ENCODE measurements at regions not wholly inside any gene's neighbourhood (a gene's known extent, or its start where the extent isn't known, plus 50 kb on each side); places are given as distances from the start of the nearest gene placed in this dataset.

DNA sequence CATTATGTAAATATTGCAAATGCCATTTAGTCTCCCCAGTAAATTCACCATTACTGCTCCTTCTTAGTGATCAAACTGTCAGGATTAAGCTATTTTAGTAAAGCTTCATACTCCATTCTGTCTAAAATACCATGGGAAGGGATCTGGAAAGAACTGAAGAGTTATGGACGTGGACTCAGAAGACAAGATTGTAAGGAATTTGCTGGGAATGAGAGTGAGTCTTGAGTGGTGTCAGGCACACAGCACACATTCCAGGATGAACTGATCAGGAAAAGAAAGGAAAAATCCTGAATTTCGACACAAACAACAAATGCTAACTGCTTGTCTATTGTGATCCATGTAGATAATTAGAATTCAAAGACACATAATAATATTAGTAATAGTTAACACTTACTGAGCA, 311.0 kb downstream of the CENPC start:
- no peak for DNase-seq (ENCODE audit: low read depth, low spot score)

DNA sequence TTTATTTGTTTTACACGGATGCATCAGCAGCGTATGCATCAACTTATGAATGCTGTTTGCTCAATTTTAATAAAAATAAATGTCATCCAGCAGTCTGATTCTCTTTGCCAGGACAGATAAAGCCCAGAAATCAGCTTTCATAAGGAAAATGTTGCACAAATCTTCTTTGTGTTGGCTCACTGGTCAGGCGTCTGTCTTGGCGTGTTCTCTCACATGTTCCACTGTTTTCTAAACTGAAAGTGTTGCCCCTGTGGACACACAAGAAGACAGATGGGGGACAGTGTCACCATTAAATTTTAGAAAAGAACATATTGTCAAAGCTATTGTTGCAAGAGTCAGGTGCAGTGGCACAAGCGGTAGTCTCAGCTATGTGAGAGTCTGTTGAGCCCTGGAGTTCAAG, 316.2 kb downstream of the CENPC start:
- DNase-seq (ENCODE audit: low read depth, low spot score) = no peak

DNA sequence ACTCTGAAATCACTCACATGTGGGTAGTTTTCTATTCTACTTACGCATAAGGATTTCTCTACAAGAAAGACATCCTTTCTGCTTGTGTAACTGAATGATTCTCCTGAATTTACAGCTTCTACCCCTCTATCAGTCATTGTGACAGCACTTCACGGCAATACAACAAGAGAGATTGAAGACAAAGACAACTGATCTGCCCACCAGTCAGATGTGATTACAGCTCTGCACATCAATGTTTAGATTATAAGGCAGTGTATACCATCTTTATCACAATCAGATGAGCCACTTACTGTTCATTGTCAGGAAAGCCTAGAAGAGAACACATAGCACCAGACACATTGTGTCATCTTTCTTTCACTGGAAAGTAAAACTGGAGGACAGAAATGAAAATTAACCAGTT, 324.4 kb downstream of the CENPC start:
- DNase-seq (ENCODE audit: low read depth, low spot score) = no peak

DNA sequence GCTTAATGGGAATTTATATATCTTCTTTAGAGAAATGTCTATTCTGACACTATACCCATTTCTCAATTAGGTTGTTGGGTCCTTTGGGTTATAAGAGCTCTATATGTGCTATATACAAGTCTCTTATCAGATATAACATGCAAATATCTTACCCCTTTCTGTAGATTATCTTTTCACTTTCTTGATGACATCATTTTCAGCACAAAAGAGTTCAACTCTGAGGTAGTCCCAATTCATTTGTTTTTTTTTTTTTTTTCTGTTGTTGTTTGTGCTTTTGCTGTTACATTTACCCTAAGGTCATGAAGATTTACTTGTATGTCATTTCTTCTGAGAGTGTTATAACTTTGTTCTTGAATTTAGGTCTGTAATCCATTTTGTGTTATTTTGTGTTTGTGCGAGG, 326.4 kb downstream of the CENPC start:
- DNase-seq (ENCODE audit: low read depth, low spot score) = no peak

DNA sequence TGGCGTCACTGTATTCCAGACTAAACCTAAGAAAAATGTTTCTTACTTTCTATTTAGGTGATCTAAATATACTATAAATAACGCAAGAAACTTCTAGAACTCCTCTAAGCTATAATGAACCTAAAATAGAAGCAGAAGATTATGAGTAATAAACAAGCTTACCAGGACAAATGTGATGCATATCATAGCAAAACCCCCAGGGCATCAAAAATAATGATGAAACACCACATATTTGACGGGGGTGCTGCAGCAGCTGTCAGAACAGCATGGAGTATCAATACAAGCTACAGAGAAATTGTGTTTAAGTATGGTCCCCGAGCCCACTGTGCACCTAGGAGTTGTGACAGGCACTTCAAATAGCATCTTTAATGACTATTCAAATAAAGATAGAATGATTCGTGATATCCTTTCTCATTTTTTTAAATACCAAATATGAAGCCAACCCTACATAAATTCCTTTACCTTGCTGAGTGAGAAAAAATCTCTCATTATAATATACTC, 337.3 kb downstream of the CENPC start:
- DNase-seq (ENCODE audit: low read depth, low spot score) = no peak

DNA sequence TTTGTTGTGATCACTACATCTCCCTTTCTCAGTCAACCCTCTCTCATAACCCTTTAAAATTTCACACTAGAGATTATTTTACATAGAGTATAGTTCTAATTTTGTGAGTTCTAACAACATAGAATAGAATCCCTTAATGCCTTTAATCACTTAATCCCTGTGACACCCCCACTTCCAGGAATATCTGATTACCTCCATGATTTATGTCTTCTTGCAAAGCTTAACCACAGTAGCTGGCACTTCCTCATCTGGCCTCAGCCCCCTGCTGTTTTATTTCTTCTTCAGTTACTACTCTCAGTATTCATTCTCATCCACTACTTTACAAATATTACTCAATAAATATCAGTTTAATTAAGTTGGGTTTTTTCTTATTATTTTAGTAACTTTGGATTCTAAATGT, 340.9 kb downstream of the CENPC start:
- no peak for DNase-seq (ENCODE audit: low read depth, low spot score)

DNA sequence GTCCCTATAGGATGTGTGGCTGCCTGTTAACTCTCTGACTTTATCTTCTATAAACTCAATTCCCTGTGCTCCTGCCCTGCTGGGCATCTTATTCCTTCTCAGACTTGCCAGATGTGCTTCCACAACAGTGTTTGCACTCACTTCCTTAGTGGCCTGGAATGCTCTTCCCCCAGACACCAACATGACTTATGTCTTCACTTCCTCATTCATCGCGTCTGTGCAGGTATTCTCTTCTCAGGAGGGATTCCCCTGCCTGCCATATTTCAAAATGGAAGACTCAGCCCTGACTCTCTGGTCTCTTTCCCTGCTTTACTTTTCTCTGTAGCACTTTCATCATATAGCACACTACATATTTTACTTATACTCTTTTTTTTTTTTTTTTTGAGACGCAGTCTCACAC, 344.0 kb downstream of the CENPC start:
- DNase-seq (ENCODE audit: low read depth, low spot score) = no peak

DNA sequence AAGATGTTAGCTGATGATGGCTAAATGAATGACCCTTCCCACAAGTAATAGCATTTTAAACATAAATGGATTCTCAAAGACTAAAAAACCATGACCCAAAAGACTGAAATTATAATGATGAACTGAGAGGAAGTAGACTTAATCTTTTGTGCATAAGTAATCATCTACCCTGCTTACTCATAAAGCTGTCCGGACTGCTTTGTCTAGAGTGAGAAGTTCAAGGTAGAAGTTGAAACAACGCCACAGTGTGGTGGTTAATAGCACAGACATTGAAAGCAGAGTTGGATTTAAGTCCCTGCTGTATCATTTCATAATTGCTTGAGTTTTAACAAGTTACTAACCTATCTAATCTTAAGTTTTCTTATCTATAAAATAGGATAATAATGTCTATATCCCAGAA, 346.6 kb downstream of the CENPC start:
- DNase-seq (ENCODE audit: low read depth, low spot score) = no peak

DNA sequence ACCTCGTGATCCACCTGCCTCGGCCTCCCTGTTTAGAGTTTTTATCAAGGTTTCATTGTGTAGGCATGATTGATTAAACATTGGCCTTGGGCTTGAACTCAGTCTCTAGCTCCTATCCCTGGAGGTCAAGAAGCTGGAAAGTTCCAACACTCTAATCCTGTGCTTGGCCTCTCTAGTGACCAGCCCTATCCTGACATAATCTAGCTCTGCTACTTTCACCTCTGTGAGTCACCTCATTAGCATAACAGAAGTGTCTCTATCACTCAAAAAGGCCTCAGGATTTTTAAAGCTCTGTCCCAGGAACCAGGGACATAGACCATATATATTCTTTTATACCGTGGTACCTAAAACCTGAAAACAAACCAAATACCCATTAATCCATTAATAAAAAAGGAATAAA, 377.5 kb downstream of the CENPC start:
- no peak for DNase-seq (ENCODE audit: low read depth, low spot score)

DNA sequence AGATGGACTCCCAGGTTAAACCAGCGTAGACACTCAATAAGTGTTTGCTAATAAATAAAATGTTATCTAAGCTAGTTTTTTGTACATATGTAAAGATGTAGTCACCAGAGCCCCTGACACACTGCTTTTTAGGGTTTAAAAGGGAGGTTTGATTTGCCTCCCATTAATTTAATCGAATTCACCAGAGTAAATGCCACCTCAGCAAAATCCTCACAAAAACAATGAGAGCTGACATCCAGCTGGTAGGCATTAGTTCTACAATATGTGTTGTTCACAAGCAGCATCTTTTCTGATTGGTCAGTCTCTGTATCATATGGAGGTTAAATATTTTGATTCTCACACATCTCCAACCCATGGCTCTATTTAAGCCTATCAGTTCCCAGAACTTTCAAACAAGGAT, 382.6 kb downstream of the CENPC start:
- DNase-seq (ENCODE audit: low read depth, low spot score) = no peak

DNA sequence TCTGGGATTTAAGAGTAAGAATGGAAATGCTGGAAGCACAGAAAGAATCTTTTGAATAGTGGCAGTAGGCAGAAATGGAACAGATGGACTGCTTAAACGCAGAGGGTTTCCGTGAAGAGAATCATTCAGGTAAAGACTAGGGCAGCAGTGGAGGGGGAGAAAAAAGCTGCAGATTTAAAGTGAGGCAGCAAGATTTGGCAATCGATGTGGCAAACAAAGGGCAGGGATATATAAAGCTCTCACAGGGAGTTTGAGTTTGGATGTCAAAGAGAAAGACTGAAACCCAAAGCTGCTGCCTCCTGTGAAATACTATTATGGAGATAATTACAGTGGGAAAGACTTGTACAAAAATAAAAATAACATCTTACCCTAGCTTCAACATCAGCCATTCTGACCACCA, 384.0 kb downstream of the CENPC start:
- no peak for DNase-seq (ENCODE audit: low read depth, low spot score)

DNA sequence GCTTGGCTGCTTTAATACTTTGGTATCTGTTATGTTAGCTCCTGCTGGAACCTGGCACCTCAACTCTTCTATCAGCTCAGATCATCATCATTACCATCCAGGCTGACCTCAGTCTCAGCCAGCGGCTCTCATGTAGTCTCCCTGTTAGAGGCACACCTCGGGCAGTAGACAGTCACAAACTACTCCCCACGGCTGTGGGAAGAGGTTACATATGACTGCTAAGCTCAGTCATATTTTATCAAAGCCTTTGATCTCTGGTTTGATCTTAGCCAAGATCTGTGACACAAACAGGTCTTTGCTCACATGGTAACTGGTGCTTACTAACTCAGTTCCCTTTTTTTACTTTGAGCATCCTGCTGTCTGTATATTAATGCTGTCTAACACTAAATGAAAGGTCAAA, 384.9 kb downstream of the CENPC start:
- no peak for DNase-seq (ENCODE audit: low read depth, low spot score)

DNA sequence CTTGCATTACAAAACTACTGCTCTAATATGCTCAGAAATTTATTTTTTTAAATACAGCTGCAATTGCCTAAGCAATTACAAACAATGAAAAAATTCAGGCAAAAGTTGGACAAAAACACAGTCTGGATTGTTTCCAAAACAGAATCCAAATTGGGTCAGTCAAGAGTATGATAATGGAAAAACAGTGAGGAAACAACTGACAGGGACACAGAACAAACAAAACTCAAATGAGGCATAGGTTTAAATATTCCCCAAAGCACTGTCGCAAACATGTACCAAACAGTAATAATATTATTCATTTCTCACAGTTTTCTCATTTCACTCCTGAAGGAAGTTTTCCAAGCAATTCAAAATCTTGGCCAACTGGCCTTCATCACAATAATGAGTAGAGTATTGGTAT, 386.6 kb downstream of the CENPC start:
- no peak for DNase-seq (ENCODE audit: low read depth, low spot score)

DNA sequence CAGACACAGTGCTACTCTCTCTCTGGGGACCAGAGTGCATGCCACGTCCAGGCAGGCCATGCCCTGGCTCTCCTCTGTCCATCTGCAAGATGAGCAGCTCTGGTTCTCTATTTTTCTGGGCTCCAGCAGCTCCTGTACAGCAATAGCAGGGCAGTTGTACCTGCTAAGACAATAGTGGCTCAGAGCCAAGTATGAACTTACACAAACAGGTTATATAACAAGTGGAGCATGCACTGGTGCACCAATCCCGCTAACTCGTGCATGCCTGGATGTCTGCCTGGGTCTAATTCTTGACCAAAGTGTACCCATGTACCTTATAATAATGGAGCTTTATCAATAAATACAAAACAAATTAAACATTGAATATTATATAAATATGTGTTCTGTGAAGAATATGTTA, 392.3 kb downstream of the CENPC start:
- no peak for DNase-seq (ENCODE audit: low read depth, low spot score)

DNA sequence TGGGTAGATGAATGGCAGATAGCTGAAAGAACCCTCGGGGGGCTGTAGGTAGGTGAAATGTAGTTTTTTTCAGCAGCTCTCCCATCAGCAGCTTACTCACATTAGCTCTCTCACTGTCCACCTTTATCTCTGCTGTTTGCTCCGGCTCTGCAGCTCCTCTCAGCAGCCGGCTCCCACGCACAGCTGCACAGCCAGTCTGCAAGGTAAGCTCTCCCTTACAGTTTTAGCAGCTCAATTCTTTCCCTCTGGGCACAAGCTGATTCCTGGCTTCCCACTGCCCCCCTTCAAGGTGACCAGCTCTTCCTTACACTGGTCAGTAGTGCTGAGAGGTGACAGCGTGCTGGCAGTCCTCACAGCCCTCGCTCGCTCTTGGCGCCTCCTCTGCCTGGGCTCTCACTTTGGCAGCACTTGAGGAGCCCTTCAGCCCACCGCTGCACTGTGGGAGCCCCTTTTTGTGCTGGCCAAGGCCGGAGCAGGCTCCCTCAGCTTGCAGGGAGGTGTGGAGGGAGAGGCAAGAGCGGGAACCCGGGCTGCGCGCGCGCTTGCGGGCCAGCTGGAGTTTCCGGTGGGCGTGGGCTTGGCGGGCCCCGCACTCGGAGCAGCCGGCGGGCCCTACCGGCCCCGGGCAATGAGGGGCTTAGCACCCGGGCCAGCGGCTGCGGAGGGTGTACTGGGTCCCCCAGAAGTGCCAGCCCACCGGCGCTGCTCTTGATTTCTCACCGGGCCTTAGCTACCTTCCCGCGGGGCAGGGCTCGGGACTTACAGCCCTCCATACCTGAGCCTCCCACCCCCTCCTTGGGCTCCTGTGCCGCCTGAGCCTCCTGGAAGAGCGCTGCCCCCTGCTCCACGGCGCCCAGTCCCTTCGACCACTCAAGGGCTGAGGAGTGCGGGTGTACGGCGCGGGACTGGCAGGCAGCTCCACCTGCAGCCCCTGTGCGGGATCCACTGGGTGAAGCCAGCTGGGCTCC, 393.6 kb downstream of the CENPC start:
- DNase-seq (ENCODE audit: low read depth, low spot score) = no peak

DNA sequence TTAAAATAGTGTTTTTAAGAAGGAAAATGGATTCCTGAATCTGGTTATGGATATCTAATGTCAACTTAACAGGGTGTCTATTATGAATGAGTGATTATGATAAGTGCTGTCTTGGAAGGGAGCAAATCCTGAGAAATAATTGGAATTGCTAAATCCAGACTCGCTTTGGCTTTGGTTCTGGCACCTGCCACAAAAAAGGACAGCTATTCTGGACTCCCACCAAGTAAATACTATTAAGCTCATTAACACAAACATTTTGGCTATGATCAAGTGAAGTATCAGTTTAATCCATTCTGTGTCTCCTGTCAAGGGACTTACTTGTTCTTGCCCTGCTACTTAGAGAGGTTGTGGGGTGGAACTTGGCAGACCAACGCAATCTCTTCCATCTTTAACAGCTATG, 403.7 kb downstream of the CENPC start:
- no peak for DNase-seq (ENCODE audit: low read depth, low spot score)

DNA sequence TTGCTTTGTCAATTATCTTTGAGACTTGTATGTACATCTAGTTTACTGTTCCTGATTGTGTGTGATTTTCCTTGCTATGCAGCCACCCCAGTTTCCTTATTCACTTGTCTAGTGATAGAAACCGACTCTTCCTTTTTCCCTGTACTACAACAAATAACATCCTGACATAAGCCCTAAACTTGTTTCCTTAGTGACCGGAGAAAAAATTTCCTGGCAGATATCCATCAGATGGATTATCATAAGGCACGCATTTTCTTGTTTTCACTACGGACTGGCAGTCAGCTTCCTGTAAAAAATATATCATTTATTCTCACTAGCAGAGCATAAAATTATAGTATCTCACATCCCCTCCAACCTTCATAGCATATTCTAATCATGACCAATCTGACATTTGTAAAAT, 410.7 kb downstream of the CENPC start:
- DNase-seq (ENCODE audit: low read depth, low spot score) = no peak

DNA sequence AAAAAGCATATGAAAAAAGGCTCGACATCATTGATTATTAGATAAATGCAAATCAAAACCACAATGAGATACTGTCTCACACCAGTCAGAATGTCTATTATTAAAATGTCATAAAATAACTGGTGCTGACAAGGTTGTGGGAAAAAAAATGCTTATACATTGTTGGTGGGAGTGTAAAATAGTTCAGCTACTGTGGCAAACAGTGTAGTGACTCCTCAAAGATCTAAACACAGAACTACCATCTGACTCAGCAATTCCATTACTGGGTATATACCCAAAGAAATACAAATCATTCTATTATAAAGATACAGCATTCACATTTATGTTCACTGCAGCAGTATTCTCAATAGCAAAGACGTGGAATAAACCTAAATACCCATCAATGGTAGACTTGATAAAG, 412.1 kb downstream of the CENPC start:
- DNase-seq (ENCODE audit: low read depth, low spot score) = no peak

DNA sequence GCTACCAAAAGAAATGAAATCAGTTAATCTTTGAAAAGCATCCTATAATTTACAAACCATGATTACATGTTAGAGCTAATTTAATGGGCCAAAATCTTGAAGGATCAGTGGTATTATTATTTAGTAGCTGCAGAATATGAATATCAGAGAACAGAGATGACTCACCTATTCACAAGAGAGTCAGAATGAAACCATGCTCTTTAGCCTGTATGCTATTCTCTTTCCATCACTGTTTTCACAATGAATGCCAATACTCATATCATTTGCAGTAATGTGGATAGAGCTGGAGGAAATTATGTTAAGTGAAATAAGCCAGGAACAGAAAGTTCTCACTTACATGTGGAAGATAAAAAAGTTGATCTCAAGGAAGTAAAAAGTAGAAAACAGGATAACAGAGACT, 414.1 kb downstream of the CENPC start:
- no peak for DNase-seq (ENCODE audit: low read depth, low spot score)

DNA sequence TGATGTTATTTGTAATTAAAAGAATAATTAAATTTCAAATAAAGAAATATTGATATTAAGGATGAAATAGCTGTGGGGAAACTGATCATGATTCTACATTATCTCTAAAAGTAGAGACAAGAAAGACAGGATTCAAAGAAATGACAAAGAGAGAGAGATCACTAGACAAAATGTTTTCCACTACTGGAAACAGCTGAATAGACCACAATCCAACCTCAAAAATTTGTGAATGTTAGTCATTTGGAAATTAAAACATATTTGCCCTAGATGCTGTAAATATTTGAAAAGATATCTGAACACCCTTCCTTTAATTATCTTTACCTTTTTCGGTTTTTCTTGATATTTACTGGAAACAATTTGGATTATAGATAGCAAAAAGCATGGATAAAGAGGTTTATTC, 414.9 kb downstream of the CENPC start:
- no peak for DNase-seq (ENCODE audit: low read depth, low spot score)

DNA sequence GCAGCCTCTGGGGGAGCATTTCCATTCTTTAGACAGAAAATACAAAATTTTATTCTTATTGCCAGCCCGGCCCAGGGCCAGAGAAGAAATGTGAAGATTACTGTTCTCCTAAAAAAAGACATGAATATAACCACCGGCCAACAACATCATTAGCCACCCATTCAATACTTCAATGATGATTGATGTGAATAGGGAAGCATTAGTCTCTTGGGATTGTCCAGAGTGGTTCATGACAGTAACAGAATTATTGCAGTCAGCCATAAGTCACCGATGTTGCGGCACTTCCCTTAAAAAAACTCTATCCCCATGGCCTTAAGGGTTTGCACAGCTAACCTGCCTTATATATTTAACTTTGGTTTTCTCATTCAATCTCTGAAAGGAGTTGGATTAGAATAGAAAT, 418.7 kb downstream of the CENPC start:
- no peak for DNase-seq (ENCODE audit: low read depth, low spot score)

DNA sequence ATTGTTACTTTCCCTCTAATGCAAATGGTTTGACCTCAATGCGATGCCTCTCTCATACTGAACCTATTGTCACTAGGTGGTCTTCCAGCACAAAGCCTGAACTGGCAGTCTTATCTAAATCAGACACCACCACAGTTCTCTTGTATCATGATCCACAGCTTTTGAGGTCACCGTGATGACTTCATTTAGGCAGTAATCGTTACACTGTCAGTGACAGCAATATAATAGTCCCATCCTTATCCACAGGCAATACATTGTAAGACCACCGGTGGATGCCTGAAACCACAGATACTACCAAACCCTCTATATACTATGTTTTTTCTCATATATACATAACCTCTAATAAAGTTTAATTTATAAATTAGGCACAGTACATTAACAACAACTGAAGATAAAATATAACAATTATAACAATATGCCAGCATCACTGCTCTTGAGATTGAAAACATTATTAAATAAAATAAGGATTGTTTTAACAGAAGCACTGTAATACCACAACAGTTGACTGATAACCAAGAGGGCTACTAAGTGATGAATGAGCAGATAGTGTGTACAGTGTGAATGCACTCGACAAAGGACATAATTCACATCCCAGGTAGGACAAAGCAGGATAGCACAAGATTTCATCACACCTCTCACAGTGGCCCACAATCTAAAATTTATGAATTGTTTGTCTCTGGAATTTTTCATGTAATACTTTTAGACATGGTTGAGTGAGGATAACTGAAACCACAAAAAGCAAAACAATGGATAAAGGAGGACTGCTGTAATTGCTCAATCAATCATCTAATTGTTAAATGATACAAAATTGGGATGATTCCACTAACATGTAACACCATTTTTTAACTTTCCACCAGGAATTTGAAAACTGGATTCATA, 419.4 kb downstream of the CENPC start:
- DNase-seq (ENCODE audit: low read depth, low spot score) = no peak

DNA sequence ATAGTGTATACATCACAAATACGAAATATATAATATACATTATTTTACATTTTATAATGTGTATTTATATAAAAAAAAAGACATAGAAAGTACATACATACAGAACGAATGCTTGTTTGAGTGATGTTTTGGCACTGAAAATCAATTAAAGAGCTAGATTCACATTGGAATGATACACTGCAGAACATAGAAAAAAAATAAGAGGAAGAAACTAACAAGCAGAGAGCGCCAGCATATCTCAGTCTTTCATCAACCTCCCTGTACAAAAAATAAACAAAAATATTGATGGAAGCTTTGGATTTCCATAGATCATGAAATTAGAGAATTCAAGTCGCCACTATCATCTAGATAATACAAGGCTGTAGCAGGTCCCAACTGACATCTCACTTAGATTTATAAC, 420.6 kb downstream of the CENPC start:
- DNase-seq (ENCODE audit: low read depth, low spot score) = no peak
